Sigmoid colon (tissue), 6 donors: ENCODE measurements at regions not wholly inside any gene's neighbourhood (a gene's known extent, or its start where the extent isn't known, plus 50 kb on each side); places are given as distances from the start of the nearest gene placed in this dataset.
"Not testable (repeated sequence)": the region's sequence is repeated elsewhere in the genome, so short reads cannot be mapped to it uniquely, and the experiment has no call there.

ENCODE experiments used
- DNase-seq: peaks from one replicate; pipeline ENCODE4 v3.0.0-alpha.2; 2019
- H3K27ac ChIP-seq, 4 donors: fragments of 200-600 bp; sonication (generic); one replicate each; pipeline ENCODE4 v1.5.1; 2016 to 2019; ENCODE audit warnings: mild to moderate bottlenecking in 1 of 4
- H3K27me3 ChIP-seq, 3 donors: fragments of 200-600 bp; sonication (generic); one replicate each; pipeline ENCODE4 v1.5.1; 2019; ENCODE audit warnings: mild to moderate bottlenecking in 1 of 3
- H3K36me3 ChIP-seq, 4 donors: fragments of 200-600 bp; sonication (generic); one replicate each; pipeline ENCODE4 v1.5.1; 2016 to 2019
- H3K4me1 ChIP-seq, 4 donors: fragments of 200-600 bp; sonication (generic); one replicate each; pipeline ENCODE4 v1.5.1; 2017 to 2019
- H3K4me3 ChIP-seq, 4 donors: fragments of 200-600 bp; sonication (generic); one replicate each; pipeline ENCODE4 v1.5.1; 2017 to 2019; ENCODE audit warnings: mild to moderate bottlenecking in 2 of 4, moderate library complexity in 1 of 4
- H3K9me3 ChIP-seq, 4 donors: fragments of 200-600 bp in 3 of 4; sonication (generic) in 3 of 4; one replicate each; pipeline versions ENCODE4 v1.5.1 to v1.6.1; 2013 to 2019
- CTCF ChIP-seq, 4 experiments: fragments of 450-650 bp in 3 of 4; fragments of 200-600 bp in 1 of 4; IDR thresholded peaks; one replicate each; pipeline ENCODE4 v1.5.1; 2016 to 2019; ENCODE audit warnings: antibody characterized with exemption in 4 of 4, mild to moderate bottlenecking in 3 of 4, moderate library complexity in 2 of 4
- EP300 ChIP-seq, 4 donors: sonication (generic); formaldehyde crosslinking; IDR thresholded peaks; one replicate each; pipeline ENCODE4 v1.6.1; 2017; ENCODE audit warnings: antibody characterized with exemption in 4 of 4
- POLR2A ChIP-seq, 2 donors: fragments of 450-650 bp; IDR thresholded peaks; one replicate each; pipeline ENCODE4 v1.6.1; 2016; ENCODE audit warnings: antibody characterized with exemption in 2 of 2, mild to moderate bottlenecking in 2 of 2, moderate library complexity in 2 of 2
- POLR2AphosphoS5 ChIP-seq, 4 donors: sonication (generic); formaldehyde crosslinking; IDR thresholded peaks; one replicate each; pipeline ENCODE4 v1.6.1; 2017; ENCODE audit warnings: antibody characterized with exemption in 4 of 4
- WGBS, 2 donors: extraction: QIAGEN DNeasy Blood & Tissue Kit; methylation state at CpG; one replicate each; pipeline ENCODE4 v1.1.7; 2013; 5-methylcytosine and 5-hydroxymethylcytosine counted together
- intact Hi-C: fragments of 100-400 bp; cut with DNase I; formaldehyde crosslinking; loops from one replicate; pipeline ENCODE4 v1.15.1; 2023
- donor health status: healthy with polysubstance abuse.
- donor health status: healthy.

- no peak overlapping the region for H3K4me3 ChIP-seq
- intact Hi-C loops, result no loop called here
- H3K27ac ChIP-seq, result no peak overlapping the region
- H3K4me1 ChIP-seq, result no peaks in the 10 kb centered on the region
- H3K27me3 ChIP-seq, result no peaks in the 10 kb centered on the region
- TF ChIP-seq POLR2AphosphoS5 (IDR thresholded peaks at IDR 0.05), result no peak
- no peak for TF ChIP-seq CTCF (IDR thresholded peaks at IDR 0.05)
- no peak for TF ChIP-seq EP300 (IDR thresholded peaks at IDR 0.05)
- TF ChIP-seq POLR2A (IDR thresholded peaks at IDR 0.05), result no peak
- no peaks in the 10 kb centered on the region for H3K9me3 ChIP-seq
- no peaks in the 10 kb centered on the region for H3K36me3 ChIP-seq
- no peak for DNase-seq
- WGBS, 2 donors, result 37 to 48% methylated on average over 2 of the region's 2 CpGs
These were observed 219.5 kb upstream of the GAP43 start for GRCh38 chr3:115403786-115404185.

- no peaks in the 10 kb centered on the region for H3K4me1 ChIP-seq
- H3K4me3 ChIP-seq, result no peak overlapping the region
- intact Hi-C loops, result no loop called here
- no peaks in the 10 kb centered on the region for H3K9me3 ChIP-seq
- no peaks in the 10 kb centered on the region for H3K36me3 ChIP-seq
- no peaks in the 10 kb centered on the region for H3K27me3 ChIP-seq
- WGBS, 2 donors, result 79 to 88% methylated on average over 5 of the region's 5 CpGs
- DNase-seq, result no peak
- no peak for TF ChIP-seq EP300 (IDR thresholded peaks at IDR 0.05)
- TF ChIP-seq CTCF (IDR thresholded peaks at IDR 0.05), result no peak
- no peak for TF ChIP-seq POLR2A (IDR thresholded peaks at IDR 0.05)
- no peak for TF ChIP-seq POLR2AphosphoS5 (IDR thresholded peaks at IDR 0.05)
- no peak overlapping the region for H3K27ac ChIP-seq
These were observed 213.7 kb upstream of the GAP43 start for GRCh38 chr3:115409596-115409995.

GRCh38 chr3:115414610-115415009, 208.7 kb upstream of the GAP43 start:
- H3K4me1 ChIP-seq, result not testable (repeated sequence)

GRCh38 chr3:115415246-115415996, 207.9 kb upstream of the GAP43 start:
- intact Hi-C loops, result no loop called here
- H3K36me3 ChIP-seq, result no peaks in the 10 kb centered on the region
- DNase-seq, result no peak
- H3K27ac ChIP-seq, result no peak overlapping the region
- no peaks in the 10 kb centered on the region for H3K4me1 ChIP-seq
- 78 to 89% methylated on average over 4 of the region's 4 CpGs for WGBS, 2 donors
- no peak overlapping the region for H3K4me3 ChIP-seq
- no peaks in the 10 kb centered on the region for H3K27me3 ChIP-seq
- no peaks in the 10 kb centered on the region for H3K9me3 ChIP-seq
- TF ChIP-seq POLR2AphosphoS5 (IDR thresholded peaks at IDR 0.05), result no peak
- no peak for TF ChIP-seq CTCF (IDR thresholded peaks at IDR 0.05)
- no peak for TF ChIP-seq EP300 (IDR thresholded peaks at IDR 0.05)
- TF ChIP-seq POLR2A (IDR thresholded peaks at IDR 0.05), result no peak

More at GRCh38 chr3:115414610-115415009, 208.7 kb upstream of the GAP43 start:
- H3K27me3 ChIP-seq, H3K9me3 ChIP-seq, DNase-seq, H3K36me3 ChIP-seq, intact Hi-C loops, H3K4me3 ChIP-seq, H3K27ac ChIP-seq: not testable (repeated sequence)
- 95% methylated on average over 4 of the region's 4 CpGs for WGBS, 2 donors

- WGBS, 2 donors, result 34 to 35% methylated on average over 1 of the region's 1 CpG
- H3K4me1 ChIP-seq, result no peaks in the 10 kb centered on the region
- no peaks in the 10 kb centered on the region for H3K27me3 ChIP-seq
- no peaks in the 10 kb centered on the region for H3K36me3 ChIP-seq
- H3K4me3 ChIP-seq, result no peak overlapping the region
- intact Hi-C loops, result no loop called here
- no peak overlapping the region for H3K27ac ChIP-seq
- H3K9me3 ChIP-seq, result no peaks in the 10 kb centered on the region
- DNase-seq, result no peak
- no peak for TF ChIP-seq POLR2A (IDR thresholded peaks at IDR 0.05)
- no peak for TF ChIP-seq EP300 (IDR thresholded peaks at IDR 0.05)
- no peak for TF ChIP-seq POLR2AphosphoS5 (IDR thresholded peaks at IDR 0.05)
- no peak for TF ChIP-seq CTCF (IDR thresholded peaks at IDR 0.05)
These were observed 204.7 kb upstream of the GAP43 start for GRCh38 chr3:115418583-115418982.
